ENCODE measurements at regions not wholly inside any gene's neighbourhood (a gene's known extent, or its start where the extent isn't known, plus 50 kb on each side); places are given as distances from the start of the nearest gene placed in this dataset.

- no peak overlapping the region for H3K4me3 ChIP-seq (ENCODE audit: low read length)
- H3F3A ChIP-seq (ENCODE audit: low read length, unreplicated experiment): no peaks in the 10 kb centered on the region
- no peaks in the 10 kb centered on the region for H3K79me2 ChIP-seq (ENCODE audit: low read length)
- H3K27ac ChIP-seq (ENCODE audit: low read length): no peak overlapping the region
- intact Hi-C loops (cut with micrococcal nuclease): no loop called here
- no peaks in the 10 kb centered on the region for H4K20me1 ChIP-seq (ENCODE audit: low read length)
- BruUV-seq (replicated peaks): no TSS peak
- ChIA-PET CTCF (no interaction called here), POLR2A (ENCODE audit: unreplicated experiment) (no interaction called here)
- no peaks in the 10 kb centered on the region for H3K9me3 ChIP-seq (ENCODE audit: low read length)
- no peaks in the 10 kb centered on the region for H3K36me3 ChIP-seq (ENCODE audit: low read depth, low read length)
- no peak overlapping the region for H3K9ac ChIP-seq (ENCODE audit: low read length)
- no peaks in the 10 kb centered on the region for H3K9me2 ChIP-seq (replicated peaks; ENCODE audit: low read length)
- ATAC-seq: no peak
- DNase-seq: no peak
- no peak overlapping the region for H3K4me2 ChIP-seq (ENCODE audit: low read length)
- H3K27me3 ChIP-seq (ENCODE audit: low read length): no peaks in the 10 kb centered on the region
- 0 out of 2 replicates have a peak, but pooled peaks cover 8% of the 10 kb centered on the region for H3K4me1 ChIP-seq (ENCODE audit: insufficient read depth, low read length)
- TF ChIP-seq CTCF (conservative IDR thresholded peaks at IDR 0.05; ENCODE audit: low read depth, low read length): no peak
- TF ChIP-seq EZH2phosphoT487 (IDR thresholded peaks at IDR 0.05; ENCODE audit: borderline replicate concordance, low read length): no peak
- TF ChIP-seq EZH2 (IDR thresholded peaks at IDR 0.05; ENCODE audit: low read length, unreplicated experiment): no peak
- no peak overlapping the region for H2AFZ ChIP-seq (ENCODE audit: low read length)
Observed at GRCh38 chr5:125113328-125113727, 366.9 kb upstream of the ZNF608 start.

GRCh38 chr5:125115195-125115525, 368.7 kb upstream of the ZNF608 start:
- BruUV-seq (replicated peaks): no TSS peak
- no peak for ATAC-seq
- POLR2A ChIA-PET (ENCODE audit: unreplicated experiment): no interaction called here

GRCh38 chr5:125117566-125117965, 371.1 kb upstream of the ZNF608 start:
- intact Hi-C loops (cut with micrococcal nuclease): no loop called here
- DNase-seq: no peak
- Histone ChIP-seq H3K4me1 (ENCODE audit: insufficient read depth, low read length) (no peaks in the 10 kb centered on the region), H4K20me1 (ENCODE audit: low read length) (no peaks in the 10 kb centered on the region), H2AFZ (ENCODE audit: low read length) (no peak overlapping the region), H3K27ac (ENCODE audit: low read length) (no peak overlapping the region), H3K4me3 (ENCODE audit: low read length) (no peak overlapping the region), H3K9ac (ENCODE audit: low read length) (no peak overlapping the region), H3F3A (ENCODE audit: low read length, unreplicated experiment) (no peaks in the 10 kb centered on the region), H3K4me2 (ENCODE audit: low read length) (no peak overlapping the region), H3K79me2 (ENCODE audit: low read length) (no peaks in the 10 kb centered on the region), H3K9me2 (replicated peaks; ENCODE audit: low read length) (no peaks in the 10 kb centered on the region), H3K36me3 (ENCODE audit: low read depth, low read length) (no peaks in the 10 kb centered on the region), H3K27me3 (ENCODE audit: low read length) (no peaks in the 10 kb centered on the region), H3K9me3 (ENCODE audit: low read length) (no peaks in the 10 kb centered on the region)
- no TSS peak for BruUV-seq (replicated peaks)
- TF ChIP-seq CTCF (conservative IDR thresholded peaks at IDR 0.05; ENCODE audit: low read depth, low read length) (no peak), EZH2 (IDR thresholded peaks at IDR 0.05; ENCODE audit: low read length, unreplicated experiment) (no peak), EZH2phosphoT487 (IDR thresholded peaks at IDR 0.05; ENCODE audit: borderline replicate concordance, low read length) (no peak)
- ChIA-PET CTCF (no interaction called here), POLR2A (ENCODE audit: unreplicated experiment) (no interaction called here)
- ATAC-seq: no peak

More at GRCh38 chr5:125115195-125115525, 368.7 kb upstream of the ZNF608 start:
- no peak for DNase-seq
- H3K9ac ChIP-seq (ENCODE audit: low read length): no peak overlapping the region
- H4K20me1 ChIP-seq (ENCODE audit: low read length): no peaks in the 10 kb centered on the region
- no peaks in the 10 kb centered on the region for H3K9me3 ChIP-seq (ENCODE audit: low read length)
- H3F3A ChIP-seq (ENCODE audit: low read length, unreplicated experiment): no peaks in the 10 kb centered on the region
- no peak overlapping the region for H3K27ac ChIP-seq (ENCODE audit: low read length)
- CTCF ChIA-PET: no interaction called here
- H3K27me3 ChIP-seq (ENCODE audit: low read length): no peaks in the 10 kb centered on the region
- H3K79me2 ChIP-seq (ENCODE audit: low read length): no peaks in the 10 kb centered on the region
- intact Hi-C loops (cut with micrococcal nuclease): no loop called here
- 0 out of 2 replicates have a peak, but pooled peaks cover 8% of the 10 kb centered on the region for H3K4me1 ChIP-seq (ENCODE audit: insufficient read depth, low read length)
- H2AFZ ChIP-seq (ENCODE audit: low read length): no peak overlapping the region
- H3K9me2 ChIP-seq (replicated peaks; ENCODE audit: low read length): no peaks in the 10 kb centered on the region
- no peak overlapping the region for H3K4me2 ChIP-seq (ENCODE audit: low read length)
- TF ChIP-seq CTCF (conservative IDR thresholded peaks at IDR 0.05; ENCODE audit: low read depth, low read length): no peak
- TF ChIP-seq EZH2 (IDR thresholded peaks at IDR 0.05; ENCODE audit: low read length, unreplicated experiment): no peak
- no peak for TF ChIP-seq EZH2phosphoT487 (IDR thresholded peaks at IDR 0.05; ENCODE audit: borderline replicate concordance, low read length)
- H3K36me3 ChIP-seq (ENCODE audit: low read depth, low read length): no peaks in the 10 kb centered on the region
- H3K4me3 ChIP-seq (ENCODE audit: low read length): no peak overlapping the region
